Dendritic cell treated with granulocyte-macrophage colony-stimulating factor and Interleukin-4, amounts not matched to agents 40 ng/mL and 50 ng/mL, for 4 days (primary cell): ENCODE measurements at regions not wholly inside any gene's neighbourhood (a gene's known extent, or its start where the extent isn't known, plus 50 kb on each side); places are given as distances from the start of the nearest gene placed in this dataset.
"Not testable (repeated sequence)": the region's sequence is repeated elsewhere in the genome, so short reads cannot be mapped to it uniquely, and the experiment has no call there.

Experiments used
- H3K27ac Mint-ChIP-seq: one replicate; pipeline ENCODE4 v1.8.0; 2022; ENCODE audit warnings: mild to moderate bottlenecking, mixed read lengths
- H3K27me3 Mint-ChIP-seq: one replicate; pipeline ENCODE4 v1.8.0; 2022; ENCODE audit warnings: mild to moderate bottlenecking, mixed read lengths
- H3K36me3 Mint-ChIP-seq: one replicate; pipeline ENCODE4 v1.8.0; 2022; ENCODE audit warnings: low read depth, mixed read lengths
- H3K4me1 Mint-ChIP-seq: one replicate; pipeline ENCODE4 v1.8.0; 2022; ENCODE audit warnings: low read depth, mixed read lengths
- H3K4me3 Mint-ChIP-seq: one replicate; pipeline ENCODE4 v1.8.0; 2022; ENCODE audit warnings: mild to moderate bottlenecking, moderate library complexity, mixed read lengths
- H3K9me3 Mint-ChIP-seq: one replicate; pipeline ENCODE4 v1.8.0; 2022; ENCODE audit warnings: mixed read lengths
- intact Hi-C: fragments of 100-400 bp; cut with micrococcal nuclease; formaldehyde crosslinking; loops from one replicate; pipeline ENCODE4 v1.15.0; 2022

GRCh38 chr6:14401246-14401645, 283.7 kb downstream of the CD83 start:
- Mint-ChIP-seq H3K27me3 (no peaks in the 10 kb centered on the region), H3K27ac (no peak overlapping the region), H3K4me1 (peaks cover 5% of the 10 kb centered on the region), H3K4me3 (no peak overlapping the region), H3K9me3 (no peaks in the 10 kb centered on the region), H3K36me3 (no peaks in the 10 kb centered on the region)
- intact Hi-C loops: no loop called here

DNA sequence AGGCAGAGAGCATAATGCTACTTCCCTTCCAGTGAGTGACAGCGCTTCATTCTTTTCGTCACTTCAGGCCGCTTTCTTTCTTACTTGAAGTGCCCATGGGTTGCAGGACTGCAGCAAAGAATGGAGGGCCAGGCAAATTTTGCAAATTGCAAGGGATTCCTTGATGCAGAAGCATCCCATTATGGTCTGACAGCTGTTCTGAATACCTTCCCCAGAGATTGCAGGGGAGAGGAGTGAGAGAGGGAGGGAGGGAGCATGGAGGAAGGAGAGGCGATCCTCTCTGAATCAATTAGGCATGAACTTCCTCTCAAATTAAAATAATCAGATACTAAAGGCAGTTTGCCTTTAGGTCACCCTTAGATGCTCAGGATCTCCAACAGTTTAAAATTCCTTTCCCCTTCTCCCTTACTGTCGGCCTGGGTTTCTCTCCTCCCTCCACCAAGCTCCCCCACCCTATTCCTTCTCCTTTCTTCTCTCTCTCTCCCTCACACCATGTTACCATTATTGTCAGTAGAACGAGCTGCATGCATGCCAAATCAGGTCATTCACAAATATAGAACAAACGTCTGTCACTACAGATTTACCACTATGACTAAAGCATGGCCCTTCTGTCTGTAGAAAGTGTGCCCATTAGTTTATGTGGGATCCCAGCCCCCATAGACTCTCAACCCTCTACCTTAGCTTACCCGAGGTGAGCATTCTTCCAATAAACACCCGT, 289.2 kb downstream of the CD83 start:
- no peak overlapping the region for H3K27ac Mint-ChIP-seq
- H3K36me3 Mint-ChIP-seq: no peaks in the 10 kb centered on the region
- H3K4me1 Mint-ChIP-seq: no peaks in the 10 kb centered on the region
- H3K27me3 Mint-ChIP-seq: peaks cover 4% of the 10 kb centered on the region
- no peaks in the 10 kb centered on the region for H3K9me3 Mint-ChIP-seq
- intact Hi-C loops: no loop called here
- H3K4me3 Mint-ChIP-seq: no peak overlapping the region

GRCh38 chr6:14408446-14408845, 290.9 kb downstream of the CD83 start:
- Mint-ChIP-seq H3K36me3 (no peaks in the 10 kb centered on the region), H3K27ac (no peak overlapping the region), H3K4me3 (no peak overlapping the region), H3K9me3 (no peaks in the 10 kb centered on the region), H3K27me3 (peaks cover 4% of the 10 kb centered on the region), H3K4me1 (no peaks in the 10 kb centered on the region)
- intact Hi-C loops: no loop called here

- intact Hi-C loops: no loop called here
- Mint-ChIP-seq H3K27ac (no peak overlapping the region), H3K36me3 (no peaks in the 10 kb centered on the region), H3K4me3 (no peak overlapping the region), H3K9me3 (no peaks in the 10 kb centered on the region), H3K27me3 (peaks cover 4% of the 10 kb centered on the region), H3K4me1 (no peaks in the 10 kb centered on the region)
Measured at GRCh38 chr6:14412026-14412425, 294.5 kb downstream of the CD83 start.

DNA sequence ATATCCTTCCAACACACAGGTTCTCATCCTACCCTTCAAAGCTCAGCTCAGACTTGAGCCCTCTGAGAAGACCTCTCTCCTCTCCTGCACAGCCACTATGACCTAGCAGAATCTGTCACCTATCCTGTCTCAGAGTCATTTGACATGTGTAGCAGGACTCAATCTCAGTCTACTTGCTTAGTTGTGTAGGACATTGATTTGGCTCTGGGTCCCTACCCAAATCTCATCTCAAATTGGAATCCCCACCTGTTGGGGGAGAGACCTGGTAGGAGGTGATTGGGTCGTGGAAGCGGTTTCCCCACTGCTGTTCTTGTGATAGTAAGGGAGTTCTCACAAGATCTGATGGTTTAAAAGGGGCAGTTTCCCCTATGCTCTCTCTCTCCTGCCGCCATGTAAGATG, 297.9 kb downstream of the CD83 start:
- intact Hi-C loops: no loop called here
- H3K36me3 Mint-ChIP-seq: no peaks in the 10 kb centered on the region
- no peak overlapping the region for H3K27ac Mint-ChIP-seq
- H3K27me3 Mint-ChIP-seq: no peaks in the 10 kb centered on the region
- no peaks in the 10 kb centered on the region for H3K4me1 Mint-ChIP-seq
- H3K9me3 Mint-ChIP-seq: no peaks in the 10 kb centered on the region
- no peak overlapping the region for H3K4me3 Mint-ChIP-seq

GRCh38 chr6:14417377-14417776, 299.8 kb downstream of the CD83 start:
- H3K27ac Mint-ChIP-seq: no peak overlapping the region
- intact Hi-C loops: no loop called here
- H3K4me1 Mint-ChIP-seq: no peaks in the 10 kb centered on the region
- H3K9me3 Mint-ChIP-seq: no peaks in the 10 kb centered on the region
- no peak overlapping the region for H3K4me3 Mint-ChIP-seq
- H3K27me3 Mint-ChIP-seq: no peaks in the 10 kb centered on the region
- no peaks in the 10 kb centered on the region for H3K36me3 Mint-ChIP-seq

DNA sequence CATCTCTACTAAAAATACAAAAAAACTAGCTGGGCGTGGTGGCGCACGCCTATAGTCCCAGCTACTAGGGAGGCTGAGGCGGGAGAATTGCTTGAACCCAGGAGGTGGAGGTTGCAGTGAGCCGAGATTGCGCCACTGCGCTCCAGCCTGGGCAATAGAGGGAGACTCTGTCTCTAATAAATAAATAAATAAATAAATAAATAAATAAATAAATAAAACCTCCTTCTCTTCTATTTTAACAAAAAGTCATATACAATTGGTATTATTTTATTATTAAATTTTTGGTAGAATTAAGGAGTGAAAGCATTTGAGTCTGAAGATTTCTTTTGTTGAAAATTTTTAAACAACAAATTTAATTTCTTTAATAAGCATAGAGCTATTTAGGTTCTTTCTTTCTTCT, 301.7 kb downstream of the CD83 start:
- H3K36me3 Mint-ChIP-seq, H3K27me3 Mint-ChIP-seq, H3K27ac Mint-ChIP-seq, H3K9me3 Mint-ChIP-seq, intact Hi-C loops, H3K4me3 Mint-ChIP-seq, H3K4me1 Mint-ChIP-seq: not testable (repeated sequence)

DNA sequence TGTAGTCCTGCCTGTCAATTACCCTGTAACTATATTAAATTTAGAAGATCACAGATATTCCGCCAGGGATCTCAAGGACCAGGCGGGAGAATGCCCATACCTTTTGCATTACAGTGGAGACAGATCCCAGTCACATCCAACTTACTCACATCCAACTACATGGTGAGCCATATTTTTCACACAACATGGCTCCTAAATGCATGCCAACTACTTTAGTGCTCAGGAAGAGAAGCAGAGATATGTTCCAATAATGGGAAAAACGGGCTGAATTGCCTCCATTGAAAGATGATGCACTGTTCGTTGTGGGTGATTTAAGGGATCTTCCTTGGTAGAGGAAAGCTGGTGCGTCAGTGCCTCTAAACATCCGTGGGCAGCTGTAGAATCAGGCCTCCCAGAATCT, 304.5 kb downstream of the CD83 start:
- peaks cover 8% of the 10 kb centered on the region for H3K4me1 Mint-ChIP-seq
- peaks cover 2% of the 10 kb centered on the region for H3K27me3 Mint-ChIP-seq
- H3K4me3 Mint-ChIP-seq: no peak overlapping the region
- H3K27ac Mint-ChIP-seq: no peak overlapping the region
- no peaks in the 10 kb centered on the region for H3K9me3 Mint-ChIP-seq
- no peaks in the 10 kb centered on the region for H3K36me3 Mint-ChIP-seq
- intact Hi-C loops: no loop called here

- Mint-ChIP-seq H3K4me3 (no peak overlapping the region), H3K27ac (no peak overlapping the region), H3K4me1 (peaks cover 8% of the 10 kb centered on the region), H3K27me3 (peaks cover 2% of the 10 kb centered on the region), H3K36me3 (no peaks in the 10 kb centered on the region), H3K9me3 (no peaks in the 10 kb centered on the region)
- intact Hi-C loops: no loop called here
Measured at GRCh38 chr6:14422917-14423316, 305.3 kb downstream of the CD83 start.

GRCh38 chr6:14423330-14423729, 305.8 kb downstream of the CD83 start:
- Mint-ChIP-seq H3K9me3 (no peaks in the 10 kb centered on the region), H3K4me3 (no peak overlapping the region), H3K27ac (no peak overlapping the region), H3K27me3 (peaks cover 2% of the 10 kb centered on the region), H3K36me3 (no peaks in the 10 kb centered on the region), H3K4me1 (peaks cover 8% of the 10 kb centered on the region)
- intact Hi-C loops: no loop called here

DNA sequence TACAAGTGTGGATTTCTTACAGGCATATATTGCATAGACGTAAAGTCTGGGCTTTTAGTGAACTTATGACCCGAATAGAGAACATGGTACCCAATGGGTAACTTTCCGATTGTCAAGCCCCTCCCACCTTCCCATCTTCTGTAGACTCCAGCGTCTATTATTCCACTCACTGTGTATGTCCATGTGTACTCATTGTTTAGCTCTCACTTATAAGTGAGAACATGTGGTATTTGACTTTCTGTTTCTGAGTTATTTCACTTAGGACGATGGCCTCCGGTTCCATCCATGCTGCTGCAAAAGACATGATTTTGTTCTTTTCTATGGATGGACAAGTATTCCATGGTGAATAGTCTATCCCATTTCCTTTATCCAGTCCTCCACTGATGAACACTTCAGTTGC, 306.4 kb downstream of the CD83 start:
- Mint-ChIP-seq H3K4me1 (peaks cover 8% of the 10 kb centered on the region), H3K27me3 (peaks cover 2% of the 10 kb centered on the region), H3K36me3 (no peaks in the 10 kb centered on the region), H3K9me3 (no peaks in the 10 kb centered on the region), H3K4me3 (no peak overlapping the region), H3K27ac (no peak overlapping the region)
- intact Hi-C loops: no loop called here

GRCh38 chr6:14425805-14426204, 308.2 kb downstream of the CD83 start:
- intact Hi-C loops: no loop called here
- peaks cover 12% of the 10 kb centered on the region for H3K4me1 Mint-ChIP-seq
- H3K27ac Mint-ChIP-seq: no peak overlapping the region
- H3K27me3 Mint-ChIP-seq: peaks cover 2% of the 10 kb centered on the region
- no peak overlapping the region for H3K4me3 Mint-ChIP-seq
- H3K9me3 Mint-ChIP-seq: no peaks in the 10 kb centered on the region
- H3K36me3 Mint-ChIP-seq: no peaks in the 10 kb centered on the region

DNA sequence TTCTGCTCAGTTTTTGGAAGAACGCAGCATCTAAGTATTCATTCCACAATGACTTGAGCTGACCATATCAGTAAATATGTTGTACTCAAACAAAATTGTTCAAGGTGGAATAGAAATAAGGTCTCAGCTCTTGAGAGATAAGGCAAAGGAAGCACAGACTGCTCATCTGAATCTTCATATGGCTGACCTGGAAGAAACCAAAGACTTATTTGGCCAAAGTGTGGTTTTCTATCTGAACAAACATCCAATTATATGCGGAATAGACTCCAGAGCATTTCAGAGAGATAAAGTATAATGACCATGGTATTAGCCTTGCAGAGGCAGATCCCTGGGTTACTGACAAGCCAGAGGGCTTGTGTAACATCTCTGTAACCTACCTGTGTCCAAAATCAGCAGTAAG, 308.7 kb downstream of the CD83 start:
- Mint-ChIP-seq H3K4me3 (no peak overlapping the region), H3K36me3 (no peaks in the 10 kb centered on the region), H3K27ac (no peak overlapping the region)

DNA sequence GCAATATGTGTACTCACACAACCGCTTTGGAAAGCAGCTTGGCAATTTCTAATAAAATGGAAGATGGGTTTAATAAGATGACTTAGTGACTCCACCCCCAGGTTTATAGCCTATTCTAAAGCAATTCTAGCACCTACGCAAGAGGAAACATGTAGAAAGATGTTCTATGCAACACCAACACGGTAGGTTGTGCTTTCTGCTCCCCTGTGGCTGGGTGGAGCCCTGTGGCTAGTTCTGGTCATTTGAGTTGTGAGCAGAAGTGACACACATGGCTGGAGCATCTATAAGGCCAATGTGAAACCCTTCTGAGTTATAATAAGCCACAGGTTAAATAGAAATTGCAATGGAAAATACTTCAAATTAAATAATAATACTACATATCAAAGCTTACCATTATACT, 310.7 kb downstream of the CD83 start:
- H3K36me3 Mint-ChIP-seq: no peaks in the 10 kb centered on the region
- no peak overlapping the region for H3K27ac Mint-ChIP-seq
- H3K4me1 Mint-ChIP-seq: peaks cover 5% of the 10 kb centered on the region
- no peaks in the 10 kb centered on the region for H3K9me3 Mint-ChIP-seq
- intact Hi-C loops: no loop called here
- H3K27me3 Mint-ChIP-seq: no peaks in the 10 kb centered on the region
- H3K4me3 Mint-ChIP-seq: no peak overlapping the region

More for the DNA sequence above, 308.7 kb downstream of the CD83 start:
- peaks cover 12% of the 10 kb centered on the region for H3K4me1 Mint-ChIP-seq
- no peaks in the 10 kb centered on the region for H3K9me3 Mint-ChIP-seq
- H3K27me3 Mint-ChIP-seq: peaks cover 2% of the 10 kb centered on the region
- intact Hi-C loops: no loop called here

GRCh38 chr6:14429396-14429795, 311.8 kb downstream of the CD83 start:
- no peaks in the 10 kb centered on the region for H3K9me3 Mint-ChIP-seq
- peaks cover 5% of the 10 kb centered on the region for H3K4me1 Mint-ChIP-seq
- H3K27ac Mint-ChIP-seq: no peak overlapping the region
- H3K27me3 Mint-ChIP-seq: no peaks in the 10 kb centered on the region
- intact Hi-C loops: no loop called here
- no peak overlapping the region for H3K4me3 Mint-ChIP-seq
- no peaks in the 10 kb centered on the region for H3K36me3 Mint-ChIP-seq
